NCI-H2196 treated with DMSO at 0.1 percent for 48 hours (cell line): ENCODE measurements at regions not wholly inside any gene's neighbourhood (a gene's known extent, or its start where the extent isn't known, plus 50 kb on each side); places are given as distances from the start of the nearest gene placed in this dataset.

Source experiments
- DNase-seq: peaks from one replicate; lab custom pipeline; 2025; ENCODE audit not compliant: unreplicated experiment; lab: John Stamatoyannopoulos, UW

GRCh38 chr7:68491523-68492358 lies 1106.5 kb upstream of the AUTS2 start:
- no peak for DNase-seq

- no peak for DNase-seq
Measured at GRCh38 chr7:68492359-68492690, 1106.0 kb upstream of the AUTS2 start.

- no peak for DNase-seq
Measured at GRCh38 chr7:68503400-68503799, 1094.9 kb upstream of the AUTS2 start.

GRCh38 chr7:68504716-68505115 lies 1093.6 kb upstream of the AUTS2 start:
- no peak for DNase-seq

GRCh38 chr7:68505721-68506120 lies 1092.6 kb upstream of the AUTS2 start:
- DNase-seq: no peak

- DNase-seq: no peak
Measured at GRCh38 chr7:68507668-68508067, 1090.6 kb upstream of the AUTS2 start.

GRCh38 chr7:68509054-68509453 lies 1089.2 kb upstream of the AUTS2 start:
- no peak for DNase-seq

GRCh38 chr7:68509603-68510002 lies 1088.7 kb upstream of the AUTS2 start:
- no peak for DNase-seq

GRCh38 chr7:68511281-68511680 lies 1087.0 kb upstream of the AUTS2 start:
- DNase-seq: no peak

GRCh38 chr7:68512466-68512865 lies 1085.8 kb upstream of the AUTS2 start:
- no peak for DNase-seq

- DNase-seq: no peak
Measured at GRCh38 chr7:68518060-68518459, 1080.2 kb upstream of the AUTS2 start.

GRCh38 chr7:68524126-68524525 lies 1074.1 kb upstream of the AUTS2 start:
- no peak for DNase-seq

- no peak for DNase-seq
Measured at GRCh38 chr7:68529221-68529620, 1069.1 kb upstream of the AUTS2 start.

- no peak for DNase-seq
Measured at GRCh38 chr7:68535266-68535665, 1063.0 kb upstream of the AUTS2 start.

- no peak for DNase-seq
Measured at GRCh38 chr7:68537051-68537773, 1061.1 kb upstream of the AUTS2 start.

- no peak for DNase-seq
Measured at GRCh38 chr7:68537774-68538071, 1060.6 kb upstream of the AUTS2 start.

GRCh38 chr7:68542831-68543230 lies 1055.4 kb upstream of the AUTS2 start:
- DNase-seq: no peak

GRCh38 chr7:68544851-68545250 lies 1053.4 kb upstream of the AUTS2 start:
- no peak for DNase-seq

GRCh38 chr7:68547181-68547580 lies 1051.1 kb upstream of the AUTS2 start:
- DNase-seq: no peak

GRCh38 chr7:68547799-68548198 lies 1050.5 kb upstream of the AUTS2 start:
- no peak for DNase-seq

GRCh38 chr7:68550027-68550426 lies 1048.2 kb upstream of the AUTS2 start:
- no peak for DNase-seq

- no peak for DNase-seq
Measured at GRCh38 chr7:68550635-68551034, 1047.6 kb upstream of the AUTS2 start.

- no peak for DNase-seq
Measured at GRCh38 chr7:68556537-68556936, 1041.7 kb upstream of the AUTS2 start.
